GM10266 (cell line): ENCODE measurements at regions not wholly inside any gene's neighbourhood (a gene's known extent, or its start where the extent isn't known, plus 50 kb on each side); places are given as distances from the start of the nearest gene placed in this dataset.

ENCODE experiments used
- DNase-seq: peaks from one replicate; pipeline ENCODE4 v3.0.0; 2012; ENCODE audit errors: extremely low spot score
- CTCF ChIP-seq: IDR thresholded peaks from 2 replicates; pipeline ENCODE4 v1.5.1; 2012; ENCODE audit warnings: mild to moderate bottlenecking, low read depth; ENCODE audit not compliant: control insufficient read depth, insufficient read depth; ENCODE audit errors: missing control alignments

GRCh38 chr18:5673616-5674015 lies 129.8 kb upstream of the EPB41L3 start:
- no peak for DNase-seq
- TF ChIP-seq CTCF: no peak

GRCh38 chr18:5669585-5669984 lies 125.8 kb upstream of the EPB41L3 start:
- no peak for DNase-seq
- no peak for TF ChIP-seq CTCF

GRCh38 chr18:5668087-5668715 lies 124.4 kb upstream of the EPB41L3 start:
- no peak for TF ChIP-seq CTCF
- no peak for DNase-seq

DNA sequence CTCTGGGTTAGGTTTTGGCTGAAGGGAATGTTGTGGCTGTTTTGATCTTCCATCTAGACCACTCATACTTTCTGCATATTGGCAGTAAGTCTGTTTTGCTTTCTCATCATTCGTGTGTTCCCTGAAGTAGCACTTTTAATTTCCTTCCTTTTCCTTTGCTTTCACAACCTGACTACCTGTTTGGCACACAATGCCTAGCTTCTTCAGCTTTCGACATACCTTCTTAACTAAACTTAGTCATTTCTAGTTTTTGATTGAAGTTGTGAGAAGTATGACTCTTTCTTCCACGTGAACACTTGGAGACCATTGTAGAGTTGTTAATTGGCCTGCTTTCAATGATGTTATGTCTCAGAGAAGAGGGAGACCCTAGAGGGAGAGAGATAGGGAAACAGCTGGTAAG lies 123.6 kb upstream of the EPB41L3 start:
- no peak for TF ChIP-seq CTCF
- no peak for DNase-seq

DNA sequence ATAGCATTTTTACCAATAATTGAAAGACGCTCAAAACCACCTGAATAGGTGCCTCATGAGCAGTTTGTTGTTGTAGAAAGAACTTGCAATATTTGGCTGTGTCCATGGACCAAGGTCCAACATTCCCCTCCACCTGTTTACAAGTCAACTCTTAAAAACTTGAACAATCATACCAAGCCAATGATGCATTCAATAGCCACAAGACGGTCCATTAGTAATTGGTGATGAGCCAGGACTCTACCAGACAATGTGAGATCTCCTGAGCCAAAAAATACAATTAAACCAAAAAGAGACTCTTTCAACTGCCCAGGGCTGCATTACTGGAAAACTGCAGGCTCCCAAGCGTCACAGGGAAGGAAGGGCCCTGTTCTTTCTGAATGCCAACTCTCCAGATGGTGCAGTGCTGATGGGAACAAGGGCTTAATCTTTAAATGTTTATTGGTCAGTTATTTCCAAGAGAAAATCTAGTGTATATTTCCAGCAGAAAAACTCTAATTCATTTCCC lies 118.8 kb upstream of the EPB41L3 start:
- no peak for DNase-seq
- TF ChIP-seq CTCF: no peak

- no peak for DNase-seq
- no peak for TF ChIP-seq CTCF
Measured at GRCh38 chr18:5661179-5661578, 117.4 kb upstream of the EPB41L3 start.

- no peak for TF ChIP-seq CTCF
- DNase-seq: no peak
Measured at GRCh38 chr18:5653802-5654201, 110.0 kb upstream of the EPB41L3 start.
